HEK293T (cell line): ENCODE measurements at regions not wholly inside any gene's neighbourhood (a gene's known extent, or its start where the extent isn't known, plus 50 kb on each side); places are given as distances from the start of the nearest gene placed in this dataset.

Source experiments
- CTCF ChIA-PET: fragments of 350-600 bp; formaldehyde crosslinking; extraction: SDS; loops from one replicate; lab custom pipeline; 2021; ENCODE audit warnings: antibody characterized with exemption, inconsistent platforms; lab: Yijun Ruan, JAX
- POLR2A ChIA-PET: fragments of 350-600 bp; formaldehyde crosslinking; extraction: SDS; loops from one replicate; lab custom pipeline; 2020; ENCODE audit warnings: antibody characterized with exemption, inconsistent platforms; lab: Yijun Ruan, JAX
- DNase-seq: peaks from one replicate; pipeline ENCODE4 v3.0.0; 2012; ENCODE audit warnings: mixed read lengths; ENCODE audit errors: extremely low spot score
- ARNT ChIP-seq: fragments of 450-650 bp; IDR thresholded peaks from 2 replicates; pipeline ENCODE4 v1.6.1; 2017; ENCODE audit warnings: mild to moderate bottlenecking
- BHLHE40 ChIP-seq: fragments of 450-650 bp; IDR thresholded peaks from 2 replicates; pipeline ENCODE4 v1.6.1; 2016; ENCODE audit warnings: mild to moderate bottlenecking, moderate library complexity, borderline replicate concordance
- CTBP1 ChIP-seq: fragments of 450-650 bp; IDR thresholded peaks from 2 replicates; pipeline ENCODE4 v1.6.1; 2016; ENCODE audit warnings: borderline replicate concordance
- ELF4 ChIP-seq: fragments of 450-650 bp; IDR thresholded peaks from 2 replicates; pipeline ENCODE4 v1.6.1; 2017; ENCODE audit warnings: antibody characterized with exemption
- FOXA1 ChIP-seq: fragments of 450-650 bp; IDR thresholded peaks from 2 replicates; pipeline ENCODE4 v1.6.1; 2016; ENCODE audit warnings: mild to moderate bottlenecking
- FOXK2 ChIP-seq: fragments of 450-650 bp; IDR thresholded peaks from 2 replicates; pipeline ENCODE4 v1.6.1; 2016; ENCODE audit warnings: mild to moderate bottlenecking
- FOXM1 ChIP-seq: fragments of 450-650 bp; IDR thresholded peaks from 2 replicates; pipeline ENCODE4 v1.6.1; 2017; ENCODE audit warnings: mild to moderate bottlenecking, borderline replicate concordance
- HDGF ChIP-seq: fragments of 450-650 bp; IDR thresholded peaks from 2 replicates; pipeline ENCODE4 v1.6.1; 2017; ENCODE audit warnings: antibody characterized with exemption, borderline replicate concordance
- L3MBTL2 ChIP-seq: fragments of 450-650 bp; conservative IDR thresholded peaks from 2 replicates; pipeline ENCODE4 v1.6.1; 2016; ENCODE audit warnings: mild to moderate bottlenecking
- LEF1 ChIP-seq: fragments of 450-650 bp; IDR thresholded peaks from 2 replicates; pipeline ENCODE4 v1.6.1; 2017; ENCODE audit warnings: mild to moderate bottlenecking, borderline replicate concordance
- NFRKB ChIP-seq: fragments of 450-650 bp; IDR thresholded peaks from 2 replicates; pipeline ENCODE4 v1.6.1; 2016; ENCODE audit warnings: mild to moderate bottlenecking, moderate library complexity
- PKNOX1 ChIP-seq: fragments of 450-650 bp; IDR thresholded peaks from 2 replicates; pipeline ENCODE4 v1.6.1; 2016
- SP1 ChIP-seq: fragments of 450-650 bp; IDR thresholded peaks from 2 replicates; pipeline ENCODE4 v1.6.1; 2017
- SUZ12 ChIP-seq: fragments of 450-650 bp; IDR thresholded peaks from 2 replicates; pipeline ENCODE4 v1.6.1; 2016; ENCODE audit warnings: mild to moderate bottlenecking
- TARDBP ChIP-seq: fragments of 450-650 bp; IDR thresholded peaks from 2 replicates; pipeline ENCODE4 v1.6.1; 2016
- ZNF384 ChIP-seq: fragments of 450-650 bp; IDR thresholded peaks from 2 replicates; pipeline ENCODE4 v1.6.1; 2016

- ChIA-PET CTCF (no interaction called here), POLR2A (no interaction called here)
- no peak for TF ChIP-seq CTBP1
- no peak for TF ChIP-seq PKNOX1
- no peak for TF ChIP-seq BHLHE40
- no peak for TF ChIP-seq FOXA1
- no peak for TF ChIP-seq ARNT
- TF ChIP-seq ELF4, result no peak
- no peak for DNase-seq
Observed at GRCh38 chr4:38281371-38282071, 321.3 kb downstream of the PTTG2 start.

- TF ChIP-seq HDGF (no peak), CTBP1 (no peak), TARDBP (no peak)
- POLR2A ChIA-PET, result no interaction called here
- CTCF ChIA-PET, result no interaction called here
- no peak for DNase-seq
Observed at GRCh38 chr4:38283724-38284123, 323.5 kb downstream of the PTTG2 start.

GRCh38 chr4:38284294-38285030 is 324.3 kb downstream of the PTTG2 start:
- POLR2A ChIA-PET, result no interaction called here
- TF ChIP-seq ZNF384, result no peak
- no peak for TF ChIP-seq LEF1
- TF ChIP-seq SUZ12, result no peak
- no peak for TF ChIP-seq HDGF
- no peak for TF ChIP-seq L3MBTL2
- TF ChIP-seq FOXM1, result no peak
- TF ChIP-seq PKNOX1, result no peak
- TF ChIP-seq FOXK2, result no peak
- TF ChIP-seq CTBP1, result no peak
- TF ChIP-seq SP1, result no peak
- TF ChIP-seq NFRKB, result no peak
- TF ChIP-seq ELF4, result no peak
- TF ChIP-seq FOXA1, result no peak
- no peak for TF ChIP-seq ARNT
- TF ChIP-seq BHLHE40, result no peak
- no peak for TF ChIP-seq TARDBP
- no peak for DNase-seq
- CTCF ChIA-PET, result no interaction called here

DNA sequence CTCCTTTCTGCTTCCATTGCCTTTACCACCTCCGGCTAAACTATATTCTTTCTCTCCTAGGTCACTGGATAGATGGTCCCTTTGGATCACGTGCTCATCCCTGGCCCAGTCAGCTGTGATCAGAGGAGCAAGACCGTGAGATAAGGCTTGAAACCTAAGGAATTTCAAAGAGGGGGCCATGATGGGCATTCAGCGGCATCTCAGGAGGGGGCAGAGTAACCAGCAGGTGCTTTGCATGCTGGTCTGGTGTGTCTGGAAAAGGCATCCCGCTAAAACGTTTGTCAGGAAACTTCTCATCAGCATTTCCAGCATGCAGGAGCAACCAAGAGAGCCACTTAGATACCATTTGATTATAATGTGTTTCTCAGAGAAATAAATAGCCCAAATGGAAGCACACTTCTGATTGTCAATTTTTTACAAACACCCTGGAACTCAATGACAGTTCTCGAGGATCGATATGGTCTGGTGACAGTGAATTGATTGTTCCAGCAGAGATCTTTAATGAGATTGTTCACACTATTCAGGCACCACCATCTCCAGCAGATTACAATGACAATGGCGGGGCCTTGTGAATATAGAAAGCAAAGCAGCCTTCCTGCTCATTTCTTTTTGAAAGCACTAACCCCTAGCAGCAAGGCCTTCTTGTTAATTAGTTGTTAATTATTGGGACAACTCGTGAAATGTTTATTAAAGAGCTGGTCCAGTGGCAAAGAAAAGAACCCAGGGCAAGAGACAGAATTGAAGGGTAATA is 327.1 kb downstream of the PTTG2 start:
- DNase-seq, result no peak
- POLR2A ChIA-PET, result no interaction called here
- CTCF ChIA-PET, result no interaction called here
- TF ChIP-seq SUZ12, result no peak
- no peak for TF ChIP-seq NFRKB
- no peak for TF ChIP-seq HDGF
- no peak for TF ChIP-seq ZNF384
- TF ChIP-seq ELF4, result no peak
- no peak for TF ChIP-seq PKNOX1
- TF ChIP-seq FOXA1, result no peak
- no peak for TF ChIP-seq BHLHE40
- TF ChIP-seq SP1, result no peak

- TF ChIP-seq SUZ12 (no peak), L3MBTL2 (no peak), TARDBP (no peak), ELF4 (no peak), NFRKB (no peak), FOXM1 (no peak), LEF1 (no peak), HDGF (no peak), CTBP1 (no peak), FOXA1 (no peak), ARNT (no peak)
- no peak for DNase-seq
- CTCF ChIA-PET, result no interaction called here
- POLR2A ChIA-PET, result no interaction called here
Observed at GRCh38 chr4:38289553-38289952, 329.4 kb downstream of the PTTG2 start.

DNA sequence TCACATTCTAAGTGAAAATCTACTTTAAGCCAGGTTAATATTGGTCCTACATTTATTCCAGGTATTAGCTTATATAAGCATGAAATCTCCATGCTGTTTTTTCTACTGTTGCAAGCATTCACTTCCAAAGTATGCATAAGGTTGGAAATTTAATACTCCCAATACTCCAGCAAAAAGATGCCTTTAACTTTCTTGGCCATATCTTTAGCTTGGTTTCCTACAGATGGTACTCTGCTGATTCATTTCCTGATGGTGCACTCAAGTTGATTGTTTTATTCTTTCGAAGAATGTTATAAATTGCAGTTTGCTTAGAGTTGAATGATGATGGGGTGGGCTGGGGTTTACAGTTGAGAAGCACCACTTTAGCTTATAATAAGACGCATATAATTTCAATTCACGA is 330.2 kb downstream of the PTTG2 start:
- DNase-seq, result no peak
- no peak for TF ChIP-seq SP1
- no peak for TF ChIP-seq BHLHE40
- no peak for TF ChIP-seq L3MBTL2
- no peak for TF ChIP-seq ARNT
- TF ChIP-seq PKNOX1, result no peak
- TF ChIP-seq FOXK2, result no peak
- TF ChIP-seq HDGF, result no peak
- no peak for TF ChIP-seq ELF4
- TF ChIP-seq TARDBP, result no peak
- TF ChIP-seq ZNF384, result no peak
- no peak for TF ChIP-seq FOXA1
- TF ChIP-seq LEF1, result no peak
- TF ChIP-seq SUZ12, result no peak
- POLR2A ChIA-PET, result no interaction called here
- CTCF ChIA-PET, result no interaction called here
